ENCODE measurements at regions not wholly inside any gene's neighbourhood (a gene's known extent, or its start where the extent isn't known, plus 50 kb on each side); places are given as distances from the start of the nearest gene placed in this dataset.

- TF ChIP-seq POLR2A (IDR thresholded peaks at IDR 0.05), result no peak
- no peak for TF ChIP-seq POLR2AphosphoS5 (IDR thresholded peaks at IDR 0.05)
- TF ChIP-seq CTCF (IDR thresholded peaks at IDR 0.05), result no peak
- no peak for TF ChIP-seq EP300 (IDR thresholded peaks at IDR 0.05)
Measured at GRCh38 chr1:209412566-209412965, 170.9 kb upstream of the CAMK1G start.
